Transverse colon (tissue), 4 donors: ENCODE measurements at regions not wholly inside any gene's neighbourhood (a gene's known extent, or its start where the extent isn't known, plus 50 kb on each side); places are given as distances from the start of the nearest gene placed in this dataset.

ENCODE experiments used
- DNase-seq: peaks from one replicate; pipeline ENCODE4 v3.0.0-alpha.2; 2019
- H3K27ac ChIP-seq, 4 donors: fragments of 200-600 bp; sonication (generic); 2 replicates each; pipeline ENCODE4 v1.5.1; 2016 to 2018; ENCODE audit warnings: inconsistent platforms in 4 of 4
- H3K27me3 ChIP-seq: fragments of 200-600 bp; sonication (generic); 2 replicates; pipeline ENCODE4 v1.5.1; 2017; ENCODE audit warnings: inconsistent platforms
- H3K36me3 ChIP-seq, 4 donors: fragments of 200-600 bp; sonication (generic); 2 replicates each; pipeline ENCODE4 v1.5.1; 2017 to 2019; ENCODE audit warnings: inconsistent platforms in 4 of 4
- H3K4me1 ChIP-seq, 4 donors: fragments of 200-600 bp; sonication (generic); 2 replicates each; pipeline ENCODE4 v1.5.1; 2017 to 2020; ENCODE audit warnings: inconsistent platforms in 4 of 4
- H3K4me3 ChIP-seq, 4 donors: fragments of 200-600 bp; sonication (generic); 1 replicate in 1 of 4; 2 replicates in 3 of 4; pipeline versions ENCODE4 v1.5.1 to v1.6.1; 2017 to 2019; ENCODE audit warnings: inconsistent platforms in 4 of 4
- H3K9me3 ChIP-seq, 2 donors: fragments of 200-600 bp; sonication (generic); 2 replicates each; pipeline ENCODE4 v1.5.1; 2017 to 2019; ENCODE audit warnings: inconsistent platforms in 2 of 2
- EP300 ChIP-seq: sonication (generic); formaldehyde crosslinking; IDR thresholded peaks from one replicate; pipeline ENCODE4 v1.6.1; 2017; ENCODE audit warnings: antibody characterized with exemption, low read depth
- POLR2A ChIP-seq: fragments of 450-650 bp; IDR thresholded peaks from one replicate; pipeline ENCODE4 v1.6.1; 2016; ENCODE audit warnings: antibody characterized with exemption, mild to moderate bottlenecking, moderate library complexity
- POLR2AphosphoS5 ChIP-seq, 3 donors: sonication (generic); formaldehyde crosslinking; IDR thresholded peaks; one replicate each; pipeline ENCODE4 v1.6.1; 2016; ENCODE audit warnings: antibody characterized with exemption in 3 of 3
- WGBS, 2 donors: methylation state at CpG; one replicate each; pipeline ENCODE4 v1.1.5; 2018; ENCODE audit warnings: low coverage in 1 of 2; 5-methylcytosine and 5-hydroxymethylcytosine counted together
- in situ Hi-C, 4 donors: fragments of 200-750 bp; cut with MboI; loops; one replicate each; pipeline versions ENCODE4 v1.15.0 to v1.15.1; 2017; ENCODE audit warnings: low sequenced_read_pairs in 3 of 4, low pct_ligation_motif_present in 1 of 4, low pct_unique_long_range_greater_than_20kb in 1 of 4
- intact Hi-C: fragments of 100-400 bp; cut with DNase I; formaldehyde crosslinking; loops from one replicate; pipeline ENCODE4 v1.15.1; 2023; ENCODE audit warnings: low total_unique reads
- TF ChIP-seq, protein P1 (sequence below), 5 experiments: fragments of 200-600 bp in 3 of 5; fragments of 450-650 bp in 2 of 5; sonication (generic) in 3 of 5; IDR thresholded peaks; 1 replicate in 2 of 5; 2 replicates in 3 of 5; pipeline ENCODE4 v1.5.1; 2016 to 2017; ENCODE audit warnings: antibody characterized with exemption in 5 of 5, inconsistent platforms in 3 of 5, mild to moderate bottlenecking in 2 of 5, moderate library complexity in 1 of 5

DNA sequence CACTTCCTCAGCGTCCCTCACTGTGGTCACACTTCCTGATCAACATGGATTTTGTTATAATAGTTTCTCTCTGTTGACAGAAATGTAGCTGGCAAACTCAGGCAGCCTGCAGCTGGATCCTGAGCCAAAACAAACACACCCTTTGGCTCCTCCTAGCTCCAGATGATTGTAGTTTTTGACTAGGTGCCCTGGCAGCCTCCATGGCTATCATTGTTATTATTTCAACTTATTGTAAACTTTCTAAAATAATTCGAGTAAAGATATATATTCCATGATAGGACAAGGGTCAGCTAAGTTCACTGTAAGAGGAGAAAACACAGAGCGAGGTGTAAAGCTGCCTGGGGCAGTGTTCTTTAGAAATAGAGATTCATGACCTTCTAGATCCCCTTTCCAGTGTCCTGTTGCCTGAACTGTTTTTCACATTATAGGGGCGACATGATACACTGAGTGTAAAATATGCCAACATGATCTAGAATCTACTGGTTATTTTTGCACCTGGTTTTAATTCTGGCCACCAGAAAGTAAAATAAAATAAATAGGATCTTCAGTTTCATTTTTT is 98.2 kb upstream of the HDGFL1 start:
- Histone ChIP-seq H3K27me3 (no peaks in the 10 kb centered on the region), H3K4me3 (no peak overlapping the region), H3K9me3 (no peaks in the 10 kb centered on the region), H3K4me1 (peaks cover 0 to 15% (median 9%) of the 10 kb centered on the region in 4 donors), H3K27ac (peak overlapping the region in 1 of 4 donors; percentile 52), H3K36me3 (no peaks in the 10 kb centered on the region)
- WGBS, 2 donors, result 17 to 22% methylated on average over 3 to 4 of the region's 4 CpGs
- TF ChIP-seq POLR2AphosphoS5 (IDR thresholded peaks at IDR 0.05), result no peak
- TF ChIP-seq, protein P1, sequence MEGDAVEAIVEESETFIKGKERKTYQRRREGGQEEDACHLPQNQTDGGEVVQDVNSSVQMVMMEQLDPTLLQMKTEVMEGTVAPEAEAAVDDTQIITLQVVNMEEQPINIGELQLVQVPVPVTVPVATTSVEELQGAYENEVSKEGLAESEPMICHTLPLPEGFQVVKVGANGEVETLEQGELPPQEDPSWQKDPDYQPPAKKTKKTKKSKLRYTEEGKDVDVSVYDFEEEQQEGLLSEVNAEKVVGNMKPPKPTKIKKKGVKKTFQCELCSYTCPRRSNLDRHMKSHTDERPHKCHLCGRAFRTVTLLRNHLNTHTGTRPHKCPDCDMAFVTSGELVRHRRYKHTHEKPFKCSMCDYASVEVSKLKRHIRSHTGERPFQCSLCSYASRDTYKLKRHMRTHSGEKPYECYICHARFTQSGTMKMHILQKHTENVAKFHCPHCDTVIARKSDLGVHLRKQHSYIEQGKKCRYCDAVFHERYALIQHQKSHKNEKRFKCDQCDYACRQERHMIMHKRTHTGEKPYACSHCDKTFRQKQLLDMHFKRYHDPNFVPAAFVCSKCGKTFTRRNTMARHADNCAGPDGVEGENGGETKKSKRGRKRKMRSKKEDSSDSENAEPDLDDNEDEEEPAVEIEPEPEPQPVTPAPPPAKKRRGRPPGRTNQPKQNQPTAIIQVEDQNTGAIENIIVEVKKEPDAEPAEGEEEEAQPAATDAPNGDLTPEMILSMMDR (IDR thresholded peaks at IDR 0.05), result peak in 1 of 5 experiments; percentile 7
- DNase-seq, result peak; percentile 46
- in situ Hi-C loops (no loop called here), intact Hi-C loops (no loop called here)

- no peak for DNase-seq
- no peak overlapping the region for H3K27ac ChIP-seq
- WGBS, 2 donors, result 66 to 83% methylated on average over 4 of the region's 4 CpGs
- no peaks in the 10 kb centered on the region for H3K36me3 ChIP-seq
- H3K4me1 ChIP-seq, result peaks cover 0 to 15% (median 11%) of the 10 kb centered on the region in 4 donors
- in situ Hi-C loops (no loop called here), intact Hi-C loops (no loop called here)
- TF ChIP-seq EP300 (no peak), POLR2AphosphoS5 (IDR thresholded peaks at IDR 0.05) (no peak), POLR2A (no peak)
- TF ChIP-seq, protein P1 (IDR thresholded peaks at IDR 0.05), result no peak
- H3K4me3 ChIP-seq, result no peak overlapping the region
- no peaks in the 10 kb centered on the region for H3K9me3 ChIP-seq
- no peaks in the 10 kb centered on the region for H3K27me3 ChIP-seq
Observed at GRCh38 chr6:22471746-22472145, 97.6 kb upstream of the HDGFL1 start.

DNA sequence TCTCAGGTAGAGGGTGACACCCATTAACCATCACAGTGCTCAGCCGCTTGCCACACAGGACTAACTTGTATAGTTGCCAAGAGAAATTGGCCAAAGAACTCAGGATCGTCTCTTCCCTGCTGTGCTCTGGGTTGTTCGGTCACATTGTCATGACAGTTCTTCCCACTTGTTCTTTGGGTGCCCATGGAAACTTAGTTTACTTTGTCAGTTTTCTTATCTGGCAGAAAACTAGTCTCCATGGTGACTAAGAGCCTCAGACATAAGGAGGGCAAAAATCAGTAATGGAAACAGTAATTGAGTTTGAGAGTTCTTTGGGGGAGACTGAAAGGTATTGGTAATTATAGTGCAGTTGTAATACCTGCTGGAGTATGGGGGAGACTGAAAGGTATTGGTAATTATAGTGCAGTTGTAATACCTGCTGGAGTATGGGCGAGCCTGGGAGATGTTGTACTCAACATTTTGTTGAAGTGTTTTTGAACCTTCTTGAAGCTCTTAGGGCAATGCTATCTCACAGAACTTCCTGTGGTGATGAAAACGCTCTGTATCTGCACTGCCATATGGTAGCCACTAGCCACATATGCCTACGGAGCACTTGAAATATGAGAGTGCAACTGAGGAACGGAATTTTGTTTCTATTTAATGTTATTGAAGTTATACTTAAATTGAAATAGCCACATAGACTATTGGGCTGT is 95.2 kb upstream of the HDGFL1 start:
- intact Hi-C loops (no loop called here), in situ Hi-C loops (no loop called here)
- WGBS, 2 donors, result 80% methylated on average over 2 to 7 of the region's 7 CpGs

DNA sequence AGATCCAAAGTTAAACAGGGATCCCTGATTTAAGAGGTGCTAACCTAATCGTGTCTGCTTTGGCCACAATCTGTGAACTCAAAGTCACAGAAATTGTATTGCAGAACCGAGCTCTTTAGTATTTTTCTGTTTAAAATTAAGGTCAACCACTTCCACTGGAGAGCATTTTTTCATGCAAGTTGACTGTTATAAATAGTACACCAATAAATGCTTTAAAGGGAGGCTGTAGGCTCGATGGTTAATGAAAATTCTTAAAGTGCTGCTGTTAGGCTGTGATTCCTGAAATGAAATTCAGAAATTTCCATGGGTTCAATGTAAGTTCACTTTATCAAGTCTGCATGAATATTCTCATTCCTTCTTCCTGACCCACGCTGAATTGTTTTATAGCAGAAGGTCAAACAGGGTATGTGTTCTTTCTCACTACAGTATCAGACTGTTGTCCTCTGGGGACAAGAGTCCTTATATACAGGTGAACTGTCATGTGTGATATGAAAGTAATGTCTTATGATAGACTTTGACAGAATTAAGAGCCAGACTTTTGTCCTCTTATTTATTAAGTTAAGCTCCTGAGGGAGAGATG is 92.5 kb upstream of the HDGFL1 start:
- DNase-seq, result no peak
- H3K36me3 ChIP-seq, result no peaks in the 10 kb centered on the region
- H3K4me1 ChIP-seq, result peaks cover 0 to 8% (median under 1%) of the 10 kb centered on the region in 4 donors
- H3K4me3 ChIP-seq, result no peak overlapping the region
- no peak overlapping the region for H3K27ac ChIP-seq
- TF ChIP-seq, protein P1 (IDR thresholded peaks at IDR 0.05), result no peak
- TF ChIP-seq POLR2A, result no peak
- no peak for TF ChIP-seq POLR2AphosphoS5 (IDR thresholded peaks at IDR 0.05)
- TF ChIP-seq EP300, result no peak
- intact Hi-C loops (no loop called here), in situ Hi-C loops (no loop called here)
- H3K9me3 ChIP-seq, result no peaks in the 10 kb centered on the region
- no peaks in the 10 kb centered on the region for H3K27me3 ChIP-seq
- 51 to 53% methylated on average over 2 to 4 of the region's 4 CpGs for WGBS, 2 donors

More for the DNA sequence above, 95.2 kb upstream of the HDGFL1 start:
- Histone ChIP-seq H3K9me3 (no peaks in the 10 kb centered on the region), H3K36me3 (no peaks in the 10 kb centered on the region), H3K27me3 (no peaks in the 10 kb centered on the region), H3K4me1 (peaks cover 0 to 15% (median 13%) of the 10 kb centered on the region in 4 donors), H3K4me3 (no peak overlapping the region), H3K27ac (no peak overlapping the region)
- TF ChIP-seq POLR2AphosphoS5 (IDR thresholded peaks at IDR 0.05) (no peak), POLR2A (no peak), EP300 (no peak)
- TF ChIP-seq, protein P1 (IDR thresholded peaks at IDR 0.05), result no peak
- no peak for DNase-seq
